ENCODE measurements at regions not wholly inside any gene's neighbourhood (a gene's known extent, or its start where the extent isn't known, plus 50 kb on each side); places are given as distances from the start of the nearest gene placed in this dataset.

GRCh38 chr20:41865938-41866337, 247.8 kb upstream of the CHD6 start:
- no peak overlapping the region for H3K4me3 Mint-ChIP-seq
- H3K4me1 Mint-ChIP-seq, result no peaks in the 10 kb centered on the region
- POLR2A ChIA-PET, result no interaction called here
- ATAC-seq (no peak), DNase-seq (no peak)
- no peak overlapping the region for H3K27ac Mint-ChIP-seq
- H3K36me3 Mint-ChIP-seq, result no peaks in the 10 kb centered on the region
- H3K27me3 Mint-ChIP-seq, result peaks cover 0 to 18% (median 5%) of the 10 kb centered on the region in 5 donors
- peaks cover 2 to 29% (median 17%) of the 10 kb centered on the region in 9 donors for H3K9me3 Mint-ChIP-seq

- Mint-ChIP-seq H3K4me1 (no peaks in the 10 kb centered on the region), H3K27ac (no peak overlapping the region), H3K9me3 (peaks cover 0 to 7% (median 2%) of the 10 kb centered on the region in 9 donors), H3K4me3 (no peak overlapping the region), H3K27me3 (peaks cover 0 to 18% (median 5%) of the 10 kb centered on the region in 5 donors), H3K36me3 (no peaks in the 10 kb centered on the region)
- POLR2A ChIA-PET, result no interaction called here
- DNase-seq (no peak), ATAC-seq (no peak)
These were observed 244.3 kb upstream of the CHD6 start for GRCh38 chr20:41862476-41862875.

- POLR2A ChIA-PET, result no interaction called here
- H3K4me3 Mint-ChIP-seq, result no peak overlapping the region
- ATAC-seq (no peak), DNase-seq (no peak)
- no peaks in the 10 kb centered on the region for H3K36me3 Mint-ChIP-seq
- H3K27ac Mint-ChIP-seq, result no peak overlapping the region
- H3K27me3 Mint-ChIP-seq, result peaks cover 0 to 23% (median 5%) of the 10 kb centered on the region in 5 donors
- H3K4me1 Mint-ChIP-seq, result no peaks in the 10 kb centered on the region
- peaks cover 0 to 9% (median 0%) of the 10 kb centered on the region in 9 donors for H3K9me3 Mint-ChIP-seq
These were observed 243.7 kb upstream of the CHD6 start for GRCh38 chr20:41861772-41862422.

- POLR2A ChIA-PET, result no interaction called here
- H3K4me3 Mint-ChIP-seq, result no peak overlapping the region
- H3K27ac Mint-ChIP-seq, result no peak overlapping the region
- ATAC-seq (no peak), DNase-seq (no peak)
- H3K4me1 Mint-ChIP-seq, result no peaks in the 10 kb centered on the region
- H3K36me3 Mint-ChIP-seq, result peaks cover 0 to 6% (median 0%) of the 10 kb centered on the region in 3 donors
- peaks cover 9 to 67% (median 19%) of the 10 kb centered on the region in 5 donors for H3K27me3 Mint-ChIP-seq
- peaks cover 0 to 18% (median 5%) of the 10 kb centered on the region in 9 donors for H3K9me3 Mint-ChIP-seq
These were observed 236.6 kb upstream of the CHD6 start for GRCh38 chr20:41854765-41855164.

GRCh38 chr20:41853806-41854205, 235.6 kb upstream of the CHD6 start:
- Mint-ChIP-seq H3K9me3 (peaks cover 0 to 18% (median 5%) of the 10 kb centered on the region in 9 donors), H3K27me3 (peaks cover 9 to 70% (median 19%) of the 10 kb centered on the region in 5 donors), H3K36me3 (peaks cover 0 to 6% (median 0%) of the 10 kb centered on the region in 3 donors), H3K27ac (no peak overlapping the region), H3K4me3 (no peak overlapping the region), H3K4me1 (no peaks in the 10 kb centered on the region)
- DNase-seq (no peak), ATAC-seq (no peak)
- POLR2A ChIA-PET, result no interaction called here

- POLR2A ChIA-PET, result no interaction called here
- ATAC-seq (no peak), DNase-seq (no peak)
- Mint-ChIP-seq H3K9me3 (peaks cover 0 to 5% (median 0%) of the 10 kb centered on the region in 9 donors), H3K36me3 (no peaks in the 10 kb centered on the region), H3K4me3 (no peak overlapping the region), H3K27me3 (peaks cover 4 to 33% (median 9%) of the 10 kb centered on the region in 5 donors), H3K4me1 (no peaks in the 10 kb centered on the region), H3K27ac (no peak overlapping the region)
These were observed 230.0 kb upstream of the CHD6 start for GRCh38 chr20:41848180-41848579.

GRCh38 chr20:41837669-41838224, 219.6 kb upstream of the CHD6 start:
- Mint-ChIP-seq H3K9me3 (peaks cover 0 to 9% (median 2%) of the 10 kb centered on the region in 9 donors), H3K4me1 (no peaks in the 10 kb centered on the region), H3K27ac (no peak overlapping the region), H3K27me3 (peaks cover 12 to 45% (median 13%) of the 10 kb centered on the region in 5 donors), H3K36me3 (peaks cover 0 to 3% (median 0%) of the 10 kb centered on the region in 3 donors), H3K4me3 (no peak overlapping the region)
- POLR2A ChIA-PET, result no interaction called here
- no peak for ATAC-seq
- no peak for DNase-seq

GRCh38 chr20:41833739-41834138, 215.6 kb upstream of the CHD6 start:
- Mint-ChIP-seq H3K4me3 (no peak overlapping the region), H3K36me3 (peaks cover 0 to 4% (median 0%) of the 10 kb centered on the region in 3 donors), H3K4me1 (no peaks in the 10 kb centered on the region), H3K27ac (no peak overlapping the region), H3K9me3 (peaks cover 0 to 9% (median 0%) of the 10 kb centered on the region in 9 donors), H3K27me3 (peaks cover 5 to 39% (median 17%) of the 10 kb centered on the region in 5 donors)
- POLR2A ChIA-PET, result no interaction called here
- DNase-seq, result no peak
- ATAC-seq, result no peak

GRCh38 chr20:41830702-41831101, 212.5 kb upstream of the CHD6 start:
- Mint-ChIP-seq H3K27ac (no peak overlapping the region), H3K27me3 (peaks cover 8 to 70% (median 34%) of the 10 kb centered on the region in 5 donors), H3K9me3 (peaks cover 0 to 9% (median 0%) of the 10 kb centered on the region in 9 donors), H3K36me3 (peaks cover 0 to 11% (median 2%) of the 10 kb centered on the region in 3 donors), H3K4me3 (no peak overlapping the region), H3K4me1 (no peaks in the 10 kb centered on the region)
- POLR2A ChIA-PET, result no interaction called here
- DNase-seq (no peak), ATAC-seq (no peak)

- ATAC-seq (no peak), DNase-seq (no peak)
- peaks cover 0 to 8% (median 7%) of the 10 kb centered on the region in 5 donors for H3K27me3 Mint-ChIP-seq
- H3K4me3 Mint-ChIP-seq, result no peak overlapping the region
- no peak overlapping the region for H3K27ac Mint-ChIP-seq
- no peaks in the 10 kb centered on the region for H3K4me1 Mint-ChIP-seq
- H3K36me3 Mint-ChIP-seq, result peaks cover 0 to 4% (median 0%) of the 10 kb centered on the region in 3 donors
- peaks cover 0 to 5% (median 2%) of the 10 kb centered on the region in 9 donors for H3K9me3 Mint-ChIP-seq
- POLR2A ChIA-PET, result no interaction called here
These were observed 201.3 kb upstream of the CHD6 start for GRCh38 chr20:41819436-41819835.

- Mint-ChIP-seq H3K36me3 (peaks cover 0 to 4% (median 0%) of the 10 kb centered on the region in 3 donors), H3K4me3 (no peak overlapping the region), H3K27me3 (peaks cover 0 to 8% (median 7%) of the 10 kb centered on the region in 5 donors), H3K4me1 (no peaks in the 10 kb centered on the region), H3K9me3 (peaks cover 0 to 5% (median 2%) of the 10 kb centered on the region in 9 donors), H3K27ac (no peak overlapping the region)
- ATAC-seq (no peak), DNase-seq (no peak)
- POLR2A ChIA-PET, result no interaction called here
These were observed 200.8 kb upstream of the CHD6 start for GRCh38 chr20:41818991-41819390.

GRCh38 chr20:41818369-41818768, 200.2 kb upstream of the CHD6 start:
- H3K4me1 Mint-ChIP-seq, result no peaks in the 10 kb centered on the region
- peaks cover 0 to 10% (median 0%) of the 10 kb centered on the region in 3 donors for H3K36me3 Mint-ChIP-seq
- POLR2A ChIA-PET, result no interaction called here
- ATAC-seq, result no peak
- no peak overlapping the region for H3K27ac Mint-ChIP-seq
- H3K9me3 Mint-ChIP-seq, result peaks cover 0 to 11% (median 5%) of the 10 kb centered on the region in 9 donors
- H3K4me3 Mint-ChIP-seq, result no peak overlapping the region
- H3K27me3 Mint-ChIP-seq, result peaks cover 0 to 8% (median 7%) of the 10 kb centered on the region in 5 donors
- DNase-seq, result no peak

- no peak for DNase-seq
- H3K4me3 Mint-ChIP-seq, result no peak overlapping the region
- POLR2A ChIA-PET, result no interaction called here
- H3K27ac Mint-ChIP-seq, result no peak overlapping the region
- ATAC-seq, result no peak
- peaks cover 0 to 20% (median 3%) of the 10 kb centered on the region in 3 donors for H3K36me3 Mint-ChIP-seq
- peaks cover 2 to 18% (median 8%) of the 10 kb centered on the region in 5 donors for H3K27me3 Mint-ChIP-seq
- peaks cover 6 to 53% (median 20%) of the 10 kb centered on the region in 9 donors for H3K9me3 Mint-ChIP-seq
- H3K4me1 Mint-ChIP-seq, result no peaks in the 10 kb centered on the region
These were observed 193.3 kb upstream of the CHD6 start for GRCh38 chr20:41811456-41811855.

All from naive thymus-derived CD8-positive, alpha-beta T cell (primary cell).